ENCODE measurements at regions not wholly inside any gene's neighbourhood (a gene's known extent, or its start where the extent isn't known, plus 50 kb on each side); places are given as distances from the start of the nearest gene placed in this dataset.

- Histone ChIP-seq H3K27ac (ENCODE audit: low read depth in 1 of 2, low read length in 1 of 2) (no peak overlapping the region), H3K9me3 (ENCODE audit: control insufficient read depth in 2 of 2, insufficient read depth in 1 of 2, low read length in 1 of 2) (no peaks in the 10 kb centered on the region), H3K27me3 (ENCODE audit: control insufficient read depth in 2 of 2, insufficient read depth in 1 of 2, low read length in 1 of 2) (no peaks in the 10 kb centered on the region), H3K4me3 (ENCODE audit: low read length in 2 of 2) (no peak overlapping the region), H3K36me3 (ENCODE audit: control insufficient read depth in 2 of 2, insufficient read depth in 2 of 2, low read length in 1 of 2) (no peaks in the 10 kb centered on the region), H3K4me1 (ENCODE audit: control insufficient read depth in 2 of 2, insufficient read depth in 2 of 2, low read length in 2 of 2) (no peaks in the 10 kb centered on the region)
- 9% methylated on average over 2 of the region's 2 CpGs for WGBS
- DNase-seq (ENCODE audit: low read depth in 6 of 9, low spot score in 9 of 9): no peak
Measured at GRCh38 chr12:81949416-81949815, 190.3 kb upstream of the PPFIA2 start.

GRCh38 chr12:81944886-81945285 is 185.7 kb upstream of the PPFIA2 start:
- H3K4me3 ChIP-seq (ENCODE audit: low read length in 2 of 2): no peak overlapping the region
- DNase-seq (ENCODE audit: low read depth in 6 of 9, low spot score in 9 of 9): no peak
- H3K9me3 ChIP-seq (ENCODE audit: control insufficient read depth in 2 of 2, insufficient read depth in 1 of 2, low read length in 1 of 2): no peaks in the 10 kb centered on the region
- WGBS: 44% methylated on average over 2 of the region's 2 CpGs
- H3K27ac ChIP-seq (ENCODE audit: low read depth in 1 of 2, low read length in 1 of 2): no peak overlapping the region
- no peaks in the 10 kb centered on the region for H3K27me3 ChIP-seq (ENCODE audit: control insufficient read depth in 2 of 2, insufficient read depth in 1 of 2, low read length in 1 of 2)
- no peaks in the 10 kb centered on the region for H3K36me3 ChIP-seq (ENCODE audit: control insufficient read depth in 2 of 2, insufficient read depth in 2 of 2, low read length in 1 of 2)
- H3K4me1 ChIP-seq (ENCODE audit: control insufficient read depth in 2 of 2, insufficient read depth in 2 of 2, low read length in 2 of 2): peaks cover 3% of the 10 kb centered on the region in 2 donors

GRCh38 chr12:81942594-81942993 is 183.4 kb upstream of the PPFIA2 start:
- peaks cover 0 to 3% of the 10 kb centered on the region in 2 donors for H3K9me3 ChIP-seq (ENCODE audit: control insufficient read depth in 2 of 2, insufficient read depth in 1 of 2, low read length in 1 of 2)
- DNase-seq (ENCODE audit: low read depth in 6 of 9, low spot score in 9 of 9): peak; percentile 2 to 69 (median 17)
- WGBS: 3% methylated on average over 4 of the region's 4 CpGs
- H3K4me1 ChIP-seq (ENCODE audit: control insufficient read depth in 2 of 2, insufficient read depth in 2 of 2, low read length in 2 of 2): peaks cover 3% of the 10 kb centered on the region in 2 donors
- H3K27ac ChIP-seq (ENCODE audit: low read depth in 1 of 2, low read length in 1 of 2): peak overlapping the region in 1 of 2 donors; percentile 18
- H3K4me3 ChIP-seq (ENCODE audit: low read length in 2 of 2): no peak overlapping the region
- H3K27me3 ChIP-seq (ENCODE audit: control insufficient read depth in 2 of 2, insufficient read depth in 1 of 2, low read length in 1 of 2): no peaks in the 10 kb centered on the region
- H3K36me3 ChIP-seq (ENCODE audit: control insufficient read depth in 2 of 2, insufficient read depth in 2 of 2, low read length in 1 of 2): no peaks in the 10 kb centered on the region

- H3K36me3 ChIP-seq (ENCODE audit: control insufficient read depth in 2 of 2, insufficient read depth in 2 of 2, low read length in 1 of 2): no peaks in the 10 kb centered on the region
- H3K9me3 ChIP-seq (ENCODE audit: control insufficient read depth in 2 of 2, insufficient read depth in 1 of 2, low read length in 1 of 2): no peaks in the 10 kb centered on the region
- no peak overlapping the region for H3K27ac ChIP-seq (ENCODE audit: low read depth in 1 of 2, low read length in 1 of 2)
- no peak overlapping the region for H3K4me3 ChIP-seq (ENCODE audit: low read length in 2 of 2)
- 94% methylated on average over 2 of the region's 2 CpGs for WGBS
- H3K27me3 ChIP-seq (ENCODE audit: control insufficient read depth in 2 of 2, insufficient read depth in 1 of 2, low read length in 1 of 2): no peaks in the 10 kb centered on the region
- DNase-seq (ENCODE audit: low read depth in 6 of 9, low spot score in 9 of 9): no peak
- H3K4me1 ChIP-seq (ENCODE audit: control insufficient read depth in 2 of 2, insufficient read depth in 2 of 2, low read length in 2 of 2): no peaks in the 10 kb centered on the region
Measured at GRCh38 chr12:81930037-81930436, 170.9 kb upstream of the PPFIA2 start.

- no peak overlapping the region for H3K27ac ChIP-seq (ENCODE audit: low read depth in 1 of 2, low read length in 1 of 2)
- H3K9me3 ChIP-seq (ENCODE audit: control insufficient read depth in 2 of 2, insufficient read depth in 1 of 2, low read length in 1 of 2): peaks cover 1 to 7% of the 10 kb centered on the region in 2 donors
- H3K27me3 ChIP-seq (ENCODE audit: control insufficient read depth in 2 of 2, insufficient read depth in 1 of 2, low read length in 1 of 2): no peaks in the 10 kb centered on the region
- 95% methylated on average over 9 of the region's 9 CpGs for WGBS
- no peak for DNase-seq (ENCODE audit: low read depth in 6 of 9, low spot score in 9 of 9)
- H3K36me3 ChIP-seq (ENCODE audit: control insufficient read depth in 2 of 2, insufficient read depth in 2 of 2, low read length in 1 of 2): no peaks in the 10 kb centered on the region
- H3K4me3 ChIP-seq (ENCODE audit: low read length in 2 of 2): no peak overlapping the region
- no peaks in the 10 kb centered on the region for H3K4me1 ChIP-seq (ENCODE audit: control insufficient read depth in 2 of 2, insufficient read depth in 2 of 2, low read length in 2 of 2)
Measured at GRCh38 chr12:81896771-81897170, 137.6 kb upstream of the PPFIA2 start.

GRCh38 chr12:81888961-81889360 is 129.8 kb upstream of the PPFIA2 start:
- H3K9me3 ChIP-seq (ENCODE audit: control insufficient read depth in 2 of 2, insufficient read depth in 1 of 2, low read length in 1 of 2): peaks cover 1 to 3% of the 10 kb centered on the region in 2 donors
- no peak for DNase-seq (ENCODE audit: low read depth in 6 of 9, low spot score in 9 of 9)
- no peaks in the 10 kb centered on the region for H3K4me1 ChIP-seq (ENCODE audit: control insufficient read depth in 2 of 2, insufficient read depth in 2 of 2, low read length in 2 of 2)
- H3K4me3 ChIP-seq (ENCODE audit: low read length in 2 of 2): no peak overlapping the region
- H3K36me3 ChIP-seq (ENCODE audit: control insufficient read depth in 2 of 2, insufficient read depth in 2 of 2, low read length in 1 of 2): no peaks in the 10 kb centered on the region
- no peaks in the 10 kb centered on the region for H3K27me3 ChIP-seq (ENCODE audit: control insufficient read depth in 2 of 2, insufficient read depth in 1 of 2, low read length in 1 of 2)
- no peak overlapping the region for H3K27ac ChIP-seq (ENCODE audit: low read depth in 1 of 2, low read length in 1 of 2)

- no peaks in the 10 kb centered on the region for H3K36me3 ChIP-seq (ENCODE audit: control insufficient read depth in 2 of 2, insufficient read depth in 2 of 2, low read length in 1 of 2)
- H3K27ac ChIP-seq (ENCODE audit: low read depth in 1 of 2, low read length in 1 of 2): no peak overlapping the region
- DNase-seq (ENCODE audit: low read depth in 6 of 9, low spot score in 9 of 9): no peak
- H3K4me3 ChIP-seq (ENCODE audit: low read length in 2 of 2): no peak overlapping the region
- H3K9me3 ChIP-seq (ENCODE audit: control insufficient read depth in 2 of 2, insufficient read depth in 1 of 2, low read length in 1 of 2): peaks cover 1 to 3% of the 10 kb centered on the region in 2 donors
- no peaks in the 10 kb centered on the region for H3K27me3 ChIP-seq (ENCODE audit: control insufficient read depth in 2 of 2, insufficient read depth in 1 of 2, low read length in 1 of 2)
- H3K4me1 ChIP-seq (ENCODE audit: control insufficient read depth in 2 of 2, insufficient read depth in 2 of 2, low read length in 2 of 2): no peaks in the 10 kb centered on the region
Measured at GRCh38 chr12:81888106-81888740, 129.1 kb upstream of the PPFIA2 start.

GRCh38 chr12:81874586-81874985 is 115.4 kb upstream of the PPFIA2 start:
- H3K9me3 ChIP-seq (ENCODE audit: control insufficient read depth in 2 of 2, insufficient read depth in 1 of 2, low read length in 1 of 2): no peaks in the 10 kb centered on the region
- H3K4me1 ChIP-seq (ENCODE audit: control insufficient read depth in 2 of 2, insufficient read depth in 2 of 2, low read length in 2 of 2): no peaks in the 10 kb centered on the region
- H3K27me3 ChIP-seq (ENCODE audit: control insufficient read depth in 2 of 2, insufficient read depth in 1 of 2, low read length in 1 of 2): no peaks in the 10 kb centered on the region
- no peak overlapping the region for H3K4me3 ChIP-seq (ENCODE audit: low read length in 2 of 2)
- H3K36me3 ChIP-seq (ENCODE audit: control insufficient read depth in 2 of 2, insufficient read depth in 2 of 2, low read length in 1 of 2): no peaks in the 10 kb centered on the region
- H3K27ac ChIP-seq (ENCODE audit: low read depth in 1 of 2, low read length in 1 of 2): no peak overlapping the region
- WGBS: 5% methylated on average over 2 of the region's 2 CpGs
- DNase-seq (ENCODE audit: low read depth in 6 of 9, low spot score in 9 of 9): no peak

GRCh38 chr12:81874166-81874565 is 115.0 kb upstream of the PPFIA2 start:
- no peak overlapping the region for H3K27ac ChIP-seq (ENCODE audit: low read depth in 1 of 2, low read length in 1 of 2)
- H3K4me3 ChIP-seq (ENCODE audit: low read length in 2 of 2): no peak overlapping the region
- H3K27me3 ChIP-seq (ENCODE audit: control insufficient read depth in 2 of 2, insufficient read depth in 1 of 2, low read length in 1 of 2): no peaks in the 10 kb centered on the region
- 93% methylated on average over 4 of the region's 4 CpGs for WGBS
- no peak for DNase-seq (ENCODE audit: low read depth in 6 of 9, low spot score in 9 of 9)
- H3K4me1 ChIP-seq (ENCODE audit: control insufficient read depth in 2 of 2, insufficient read depth in 2 of 2, low read length in 2 of 2): no peaks in the 10 kb centered on the region
- H3K9me3 ChIP-seq (ENCODE audit: control insufficient read depth in 2 of 2, insufficient read depth in 1 of 2, low read length in 1 of 2): no peaks in the 10 kb centered on the region
- no peaks in the 10 kb centered on the region for H3K36me3 ChIP-seq (ENCODE audit: control insufficient read depth in 2 of 2, insufficient read depth in 2 of 2, low read length in 1 of 2)

GRCh38 chr12:81872400-81872799 is 113.2 kb upstream of the PPFIA2 start:
- no peaks in the 10 kb centered on the region for H3K27me3 ChIP-seq (ENCODE audit: control insufficient read depth in 2 of 2, insufficient read depth in 1 of 2, low read length in 1 of 2)
- no peaks in the 10 kb centered on the region for H3K4me1 ChIP-seq (ENCODE audit: control insufficient read depth in 2 of 2, insufficient read depth in 2 of 2, low read length in 2 of 2)
- WGBS: 43% methylated on average over 1 of the region's 1 CpG

More at GRCh38 chr12:81872400-81872799, 113.2 kb upstream of the PPFIA2 start:
- DNase-seq (ENCODE audit: low read depth in 6 of 9, low spot score in 9 of 9): no peak
- Histone ChIP-seq H3K27ac (ENCODE audit: low read depth in 1 of 2, low read length in 1 of 2) (no peak overlapping the region), H3K4me3 (ENCODE audit: low read length in 2 of 2) (no peak overlapping the region), H3K36me3 (ENCODE audit: control insufficient read depth in 2 of 2, insufficient read depth in 2 of 2, low read length in 1 of 2) (no peaks in the 10 kb centered on the region), H3K9me3 (ENCODE audit: control insufficient read depth in 2 of 2, insufficient read depth in 1 of 2, low read length in 1 of 2) (no peaks in the 10 kb centered on the region)
